RWPE1 (cell line): ENCODE measurements at regions not wholly inside any gene's neighbourhood (a gene's known extent, or its start where the extent isn't known, plus 50 kb on each side); places are given as distances from the start of the nearest gene placed in this dataset.

Experiments
- CTCF ChIA-PET: fragments of 350-600 bp; sonication (Branson Sonifier 250); formaldehyde crosslinking; extraction: SDS; loops from one replicate; lab custom pipeline; 2021; lab: Yijun Ruan, JAX
- POLR2A ChIA-PET: fragments of 400-600 bp; formaldehyde crosslinking; extraction: SDS; loops from one replicate; lab custom pipeline; 2020; ENCODE audit warnings: antibody characterized with exemption; ENCODE audit not compliant: low non-redundant PET; lab: Yijun Ruan, JAX
- DNase-seq: peaks from one replicate; pipeline ENCODE4 v3.0.0; 2012; ENCODE audit warnings: low spot score
- H3K27ac ChIP-seq: fragments of 450-650 bp; 2 replicates; pipeline ENCODE4 v1.5.1; 2017
- TF ChIP-seq, protein P1 (sequence below): fragments of 450-650 bp; conservative IDR thresholded peaks from 2 replicates; pipeline ENCODE4 v1.5.1; 2017; ENCODE audit warnings: low read depth, mild to moderate bottlenecking

DNA sequence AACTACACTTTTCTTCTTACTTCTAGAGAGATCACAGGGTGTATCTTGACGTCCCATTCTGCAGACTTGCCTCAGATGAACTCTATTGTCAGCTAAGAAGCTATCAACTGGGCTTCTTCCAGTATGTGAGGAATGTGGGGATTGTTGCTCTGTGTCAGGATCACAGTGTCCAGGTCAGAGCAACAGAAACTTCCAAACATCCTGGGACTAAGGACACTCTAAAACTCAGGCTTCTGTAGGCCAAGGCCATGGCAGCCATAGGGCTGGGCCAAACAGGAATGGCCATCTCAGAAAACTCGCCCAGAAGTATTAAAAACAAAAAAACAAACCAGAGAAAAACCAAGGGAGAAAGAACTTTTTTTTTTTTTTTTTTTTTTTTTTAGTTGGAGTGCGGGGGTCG is 210.0 kb upstream of the CLINT1 start:
- no peak for DNase-seq
- TF ChIP-seq, protein P1, sequence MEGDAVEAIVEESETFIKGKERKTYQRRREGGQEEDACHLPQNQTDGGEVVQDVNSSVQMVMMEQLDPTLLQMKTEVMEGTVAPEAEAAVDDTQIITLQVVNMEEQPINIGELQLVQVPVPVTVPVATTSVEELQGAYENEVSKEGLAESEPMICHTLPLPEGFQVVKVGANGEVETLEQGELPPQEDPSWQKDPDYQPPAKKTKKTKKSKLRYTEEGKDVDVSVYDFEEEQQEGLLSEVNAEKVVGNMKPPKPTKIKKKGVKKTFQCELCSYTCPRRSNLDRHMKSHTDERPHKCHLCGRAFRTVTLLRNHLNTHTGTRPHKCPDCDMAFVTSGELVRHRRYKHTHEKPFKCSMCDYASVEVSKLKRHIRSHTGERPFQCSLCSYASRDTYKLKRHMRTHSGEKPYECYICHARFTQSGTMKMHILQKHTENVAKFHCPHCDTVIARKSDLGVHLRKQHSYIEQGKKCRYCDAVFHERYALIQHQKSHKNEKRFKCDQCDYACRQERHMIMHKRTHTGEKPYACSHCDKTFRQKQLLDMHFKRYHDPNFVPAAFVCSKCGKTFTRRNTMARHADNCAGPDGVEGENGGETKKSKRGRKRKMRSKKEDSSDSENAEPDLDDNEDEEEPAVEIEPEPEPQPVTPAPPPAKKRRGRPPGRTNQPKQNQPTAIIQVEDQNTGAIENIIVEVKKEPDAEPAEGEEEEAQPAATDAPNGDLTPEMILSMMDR: no peak
- ChIA-PET POLR2A (no interaction called here), CTCF (interaction anchor here (0.5 kb wide), 1 partner anchor 591 kb away, joined by 6 read pairs; no protein-coding TSS in a partner anchor)
- no peak overlapping the region for H3K27ac ChIP-seq

DNA sequence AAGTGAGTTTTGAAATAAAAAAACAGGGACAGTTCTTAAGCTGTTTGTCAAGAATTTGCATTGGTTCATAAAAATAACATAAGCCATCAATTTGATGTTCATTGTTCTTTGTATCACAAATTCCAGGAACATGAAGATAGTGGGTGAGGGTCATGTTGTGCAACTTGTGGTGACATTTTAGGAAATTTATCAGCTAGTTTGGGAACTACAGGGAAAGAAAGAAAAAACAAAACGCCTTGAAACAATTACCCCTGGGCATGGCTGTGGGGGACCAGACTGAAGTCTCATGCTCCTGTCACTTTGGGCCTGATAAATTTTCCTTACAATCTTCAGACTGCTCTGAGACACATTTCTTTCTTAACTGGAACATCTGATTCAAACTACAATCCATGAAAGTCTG is 207.1 kb upstream of the CLINT1 start:
- DNase-seq: no peak
- ChIA-PET POLR2A (no interaction called here), CTCF (interaction anchor here (0.7 kb wide), 1 partner anchor 36 kb away, joined by 3 read pairs; no protein-coding TSS in a partner anchor)
- no peak overlapping the region for H3K27ac ChIP-seq
- TF ChIP-seq, protein P1: no peak

DNA sequence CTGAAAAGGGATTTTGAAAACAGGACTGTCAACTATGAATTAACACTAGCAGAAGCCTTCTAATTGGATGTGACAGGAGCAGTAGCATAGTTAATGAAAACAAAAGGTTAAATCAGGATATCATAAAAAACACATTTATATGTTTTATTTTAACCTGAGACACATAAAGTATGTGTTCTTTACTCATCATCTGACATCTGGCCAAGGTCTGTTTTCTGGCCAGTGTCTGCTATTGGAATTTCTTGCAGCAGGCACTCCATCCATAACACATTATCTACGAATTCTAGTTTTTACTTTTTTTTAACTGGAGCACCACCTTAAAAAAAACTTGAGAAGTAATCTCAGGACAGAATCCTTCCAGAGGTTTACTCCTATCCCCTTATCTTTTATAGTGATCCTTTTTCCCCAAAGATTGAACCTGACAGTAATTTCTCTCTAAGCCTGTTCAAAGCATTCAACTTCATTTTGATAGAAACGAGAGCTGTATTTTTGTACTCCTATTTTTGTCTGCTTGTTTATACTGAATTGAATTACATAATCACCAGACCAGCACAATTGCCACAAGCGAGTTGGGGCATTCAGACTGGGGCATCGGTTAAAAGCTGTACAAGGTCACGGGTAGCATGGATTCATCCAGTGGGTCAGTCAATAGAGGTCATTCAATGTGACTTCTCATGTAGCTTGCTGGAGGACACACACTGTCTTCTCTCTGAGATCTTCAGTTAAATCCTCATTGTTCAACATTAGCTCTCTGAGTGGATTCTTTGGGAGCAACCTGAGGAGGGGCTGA is 205.6 kb upstream of the CLINT1 start:
- TF ChIP-seq, protein P1: no peak
- CTCF ChIA-PET: interaction anchor here (0.6 to 1.3 kb wide), 2 partner anchors 11 to 44 kb away, joined by 3 to 9 read pairs; no protein-coding TSS in a partner anchor
- DNase-seq: no peak
- POLR2A ChIA-PET: no interaction called here
- H3K27ac ChIP-seq: no peak overlapping the region

DNA sequence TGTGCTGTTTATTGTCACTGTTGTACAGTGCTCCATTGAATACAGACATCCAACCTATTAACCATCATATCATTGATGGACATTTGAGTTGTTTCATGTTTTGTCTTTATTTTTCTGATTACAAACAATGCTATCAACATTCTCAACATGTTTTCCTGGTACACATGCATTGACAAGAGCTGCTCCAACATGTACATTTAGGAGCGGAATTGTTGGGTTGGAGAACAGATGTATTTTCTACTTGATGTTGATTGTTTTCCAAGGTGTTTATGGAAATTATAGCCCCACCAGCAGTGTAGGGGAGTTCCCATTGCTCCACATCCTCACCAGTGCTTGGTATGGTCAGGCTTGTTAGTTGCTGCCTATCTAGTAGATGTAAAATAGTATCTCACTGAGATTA is 204.1 kb upstream of the CLINT1 start:
- TF ChIP-seq, protein P1: no peak
- ChIA-PET POLR2A (no interaction called here), CTCF (interaction anchor here (0.5 to 1.9 kb wide), 4 partner anchors 12 to 275 kb away, joined by 3 to 7 read pairs (median 3); no protein-coding TSS in a partner anchor)
- H3K27ac ChIP-seq: no peak overlapping the region
- no peak for DNase-seq

DNA sequence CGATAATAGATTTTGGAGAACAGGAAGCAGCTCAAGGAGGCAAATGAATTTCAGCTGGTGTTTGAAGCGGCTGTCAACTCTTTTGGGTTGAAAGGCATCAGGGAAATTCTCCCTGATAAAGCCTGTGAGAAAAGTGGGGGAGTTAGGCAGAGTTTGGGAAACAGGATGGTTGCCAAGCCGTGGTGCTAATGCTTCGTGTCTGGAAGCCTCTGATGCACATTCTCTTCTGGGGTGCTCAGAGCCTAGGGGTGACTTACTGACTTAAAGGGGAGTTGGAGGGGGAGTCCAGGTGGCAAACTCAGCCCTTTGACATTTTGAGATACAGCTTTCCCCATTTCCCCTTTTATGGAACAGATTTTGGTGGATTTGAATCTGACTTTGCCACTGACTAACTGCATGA is 202.5 kb upstream of the CLINT1 start:
- no peak overlapping the region for H3K27ac ChIP-seq
- DNase-seq: no peak
- POLR2A ChIA-PET: no interaction called here
- TF ChIP-seq, protein P1: no peak
- CTCF ChIA-PET: interaction anchor here (0.7 to 1.9 kb wide), 3 partner anchors 14 to 782 kb away, joined by 4 to 11 read pairs (median 7); no protein-coding TSS in a partner anchor

DNA sequence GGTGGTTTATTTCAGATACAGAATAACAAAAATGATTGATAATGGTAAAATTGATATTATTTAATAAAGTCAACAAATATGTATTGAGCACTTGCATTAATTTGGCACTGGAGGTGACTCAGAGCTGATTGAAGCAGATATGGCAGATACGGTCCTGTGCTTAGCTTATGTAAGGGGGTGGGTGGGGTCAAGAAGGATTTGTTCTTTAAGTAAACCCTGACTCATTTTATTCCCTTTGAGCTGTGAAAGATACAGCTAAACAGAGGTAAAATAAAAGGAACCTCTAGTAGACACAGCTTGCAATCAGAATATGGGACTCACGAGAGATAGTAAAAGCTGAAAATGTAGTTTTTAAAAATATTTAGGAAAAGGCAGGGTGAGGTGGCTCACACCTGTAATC is 201.3 kb upstream of the CLINT1 start:
- no peak overlapping the region for H3K27ac ChIP-seq
- ChIA-PET CTCF (interaction anchor here (1.0 to 1.5 kb wide), 2 partner anchors 15 to 1073 kb away, joined by 3 to 11 read pairs; no protein-coding TSS in a partner anchor), POLR2A (no interaction called here)
- TF ChIP-seq, protein P1: no peak
- peak; percentile 84 for DNase-seq
